Upper lobe of left lung (tissue), 4 donors: ENCODE measurements at regions not wholly inside any gene's neighbourhood (a gene's known extent, or its start where the extent isn't known, plus 50 kb on each side); places are given as distances from the start of the nearest gene placed in this dataset.

Experiments used
- EP300 ChIP-seq, 4 donors: sonication (generic); formaldehyde crosslinking; IDR thresholded peaks; one replicate each; pipeline ENCODE4 v1.5.1; 2017; ENCODE audit warnings: antibody characterized with exemption in 4 of 4, control low read depth in 2 of 4
- POLR2A ChIP-seq, 4 donors: fragments of 450-650 bp; IDR thresholded peaks; one replicate each; pipeline ENCODE4 v1.5.1; 2016 to 2017; ENCODE audit warnings: antibody characterized with exemption in 4 of 4, mild to moderate bottlenecking in 2 of 4
- TF ChIP-seq, protein P1 (sequence below), 6 experiments: fragments of 450-650 bp in 4 of 6; fragments of 200-600 bp in 2 of 6; sonication (generic) in 2 of 6; IDR thresholded peaks; one replicate each; pipeline ENCODE4 v1.5.1; 2016 to 2019; ENCODE audit warnings: antibody characterized with exemption in 6 of 6

- TF ChIP-seq POLR2A (IDR thresholded peaks at IDR 0.05), result no peak
- no peak for TF ChIP-seq EP300 (IDR thresholded peaks at IDR 0.05)
- TF ChIP-seq, protein P1, sequence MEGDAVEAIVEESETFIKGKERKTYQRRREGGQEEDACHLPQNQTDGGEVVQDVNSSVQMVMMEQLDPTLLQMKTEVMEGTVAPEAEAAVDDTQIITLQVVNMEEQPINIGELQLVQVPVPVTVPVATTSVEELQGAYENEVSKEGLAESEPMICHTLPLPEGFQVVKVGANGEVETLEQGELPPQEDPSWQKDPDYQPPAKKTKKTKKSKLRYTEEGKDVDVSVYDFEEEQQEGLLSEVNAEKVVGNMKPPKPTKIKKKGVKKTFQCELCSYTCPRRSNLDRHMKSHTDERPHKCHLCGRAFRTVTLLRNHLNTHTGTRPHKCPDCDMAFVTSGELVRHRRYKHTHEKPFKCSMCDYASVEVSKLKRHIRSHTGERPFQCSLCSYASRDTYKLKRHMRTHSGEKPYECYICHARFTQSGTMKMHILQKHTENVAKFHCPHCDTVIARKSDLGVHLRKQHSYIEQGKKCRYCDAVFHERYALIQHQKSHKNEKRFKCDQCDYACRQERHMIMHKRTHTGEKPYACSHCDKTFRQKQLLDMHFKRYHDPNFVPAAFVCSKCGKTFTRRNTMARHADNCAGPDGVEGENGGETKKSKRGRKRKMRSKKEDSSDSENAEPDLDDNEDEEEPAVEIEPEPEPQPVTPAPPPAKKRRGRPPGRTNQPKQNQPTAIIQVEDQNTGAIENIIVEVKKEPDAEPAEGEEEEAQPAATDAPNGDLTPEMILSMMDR (IDR thresholded peaks at IDR 0.05), result no peak
Measured at GRCh38 chr17:53942436-53942835, 119.7 kb downstream of the KIF2B start.
